Endometrium (tissue), 2 donors: ENCODE measurements at regions not wholly inside any gene's neighbourhood (a gene's known extent, or its start where the extent isn't known, plus 50 kb on each side); places are given as distances from the start of the nearest gene placed in this dataset.
"Not testable (repeated sequence)": the region's sequence is repeated elsewhere in the genome, so short reads cannot be mapped to it uniquely, and the experiment has no call there.

ENCODE experiments used
- FAIRE-seq: peaks from 2 replicates; lab custom pipeline; 2012; peaks lifted over from hg19 to GRCh38; lab: Jason Lieb, UNC
- donor health status: control.
- donor health status: control.

GRCh38 chr4:15163284-15163645 is 161.0 kb downstream of the CPEB2 start:
- no peak for FAIRE-seq

- FAIRE-seq: no peak
These were observed 162.3 kb downstream of the CPEB2 start for GRCh38 chr4:15164571-15164970.

GRCh38 chr4:15167743-15168142 is 165.5 kb downstream of the CPEB2 start:
- FAIRE-seq: no peak

- no peak for FAIRE-seq
These were observed 166.5 kb downstream of the CPEB2 start for GRCh38 chr4:15168759-15169158.

- no peak for FAIRE-seq
These were observed 169.4 kb downstream of the CPEB2 start for GRCh38 chr4:15171725-15172124.

- FAIRE-seq: no peak
These were observed 171.0 kb downstream of the CPEB2 start for GRCh38 chr4:15173251-15173650.

GRCh38 chr4:15174168-15174567 is 171.9 kb downstream of the CPEB2 start:
- FAIRE-seq: not testable (repeated sequence)

- not testable (repeated sequence) for FAIRE-seq
These were observed 177.6 kb downstream of the CPEB2 start for GRCh38 chr4:15179842-15180241.

- no peak for FAIRE-seq
These were observed 180.4 kb downstream of the CPEB2 start for GRCh38 chr4:15182600-15183220.

- FAIRE-seq: no peak
These were observed 183.9 kb downstream of the CPEB2 start for GRCh38 chr4:15186149-15186548.

- FAIRE-seq: no peak
These were observed 184.5 kb downstream of the CPEB2 start for GRCh38 chr4:15186806-15187205.

GRCh38 chr4:15188605-15189539 is 186.6 kb downstream of the CPEB2 start:
- no peak for FAIRE-seq

GRCh38 chr4:15194520-15194919 is 192.2 kb downstream of the CPEB2 start:
- FAIRE-seq: no peak

GRCh38 chr4:15197005-15197404 is 194.7 kb downstream of the CPEB2 start:
- no peak for FAIRE-seq

- no peak for FAIRE-seq
These were observed 195.9 kb downstream of the CPEB2 start for GRCh38 chr4:15198070-15198727.

- no peak for FAIRE-seq
These were observed 199.5 kb downstream of the CPEB2 start for GRCh38 chr4:15201782-15202181.

- no peak for FAIRE-seq
These were observed 200.2 kb downstream of the CPEB2 start for GRCh38 chr4:15202481-15202880.

GRCh38 chr4:15206526-15206925 is 204.2 kb downstream of the CPEB2 start:
- FAIRE-seq: not testable (repeated sequence)

GRCh38 chr4:15213302-15213970 is 211.2 kb downstream of the CPEB2 start:
- FAIRE-seq: no peak

GRCh38 chr4:15215109-15215508 is 212.7 kb upstream of the C1QTNF7 start:
- no peak for FAIRE-seq

GRCh38 chr4:15226203-15226602 is 201.6 kb upstream of the C1QTNF7 start:
- no peak for FAIRE-seq
